HG02884 (cell line): ENCODE measurements at regions not wholly inside any gene's neighbourhood (a gene's known extent, or its start where the extent isn't known, plus 50 kb on each side); places are given as distances from the start of the nearest gene placed in this dataset.
"Not testable (repeated sequence)": the region's sequence is repeated elsewhere in the genome, so short reads cannot be mapped to it uniquely, and the experiment has no call there.

ENCODE experiments used
- ATAC-seq: cut with Tn5 transposase; IDR thresholded peaks from one replicate; pipeline ENCODE4 v1.9.1; 2021; ENCODE audit warnings: mild to moderate bottlenecking, moderate library complexity; ENCODE audit not compliant: unreplicated experiment

DNA sequence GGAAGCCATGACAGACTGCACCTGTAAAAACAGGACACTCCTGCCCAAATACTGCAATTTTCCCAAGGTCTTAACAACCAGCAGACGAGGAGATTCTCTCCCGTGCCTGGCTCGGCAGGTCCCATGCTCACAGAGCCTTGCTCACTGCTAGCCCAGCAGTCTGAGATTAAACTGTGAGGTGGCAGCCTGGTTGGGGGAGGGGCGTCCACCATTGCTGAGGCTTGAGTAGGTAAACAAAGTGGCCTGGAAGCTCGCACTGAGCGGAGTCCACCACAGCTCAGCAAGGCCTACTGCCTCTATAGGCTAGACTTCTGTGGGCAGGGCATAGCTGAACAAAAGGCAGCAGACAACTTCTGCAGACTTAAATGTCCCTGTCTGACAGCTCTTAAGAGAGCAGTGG lies 80.3 kb downstream of the ANXA5 start:
- ATAC-seq: not testable (repeated sequence)

GRCh38 chr4:121614101-121614500 lies 82.7 kb downstream of the ANXA5 start:
- ATAC-seq: no peak

DNA sequence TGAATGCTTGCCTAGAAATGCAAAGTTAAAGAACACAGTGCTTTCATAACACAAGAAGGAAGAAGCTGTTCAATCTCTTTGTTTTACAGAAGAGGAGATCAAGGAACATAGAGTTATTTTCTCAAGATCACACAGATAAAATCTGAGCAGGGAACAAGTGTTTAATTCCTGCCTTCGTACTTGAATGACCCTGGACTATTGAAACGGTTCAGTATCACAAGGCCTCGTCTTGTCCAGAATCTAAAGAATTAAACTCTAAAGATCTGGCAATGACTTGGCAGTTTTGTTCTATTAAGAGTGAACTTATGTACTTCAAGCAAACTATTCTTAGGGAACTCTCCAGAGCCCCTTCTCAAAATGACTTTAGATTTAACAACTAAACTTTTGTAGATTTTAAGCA lies 97.7 kb downstream of the ANXA5 start:
- ATAC-seq: no peak

GRCh38 chr4:121597346-121597934 lies 99.3 kb downstream of the ANXA5 start:
- ATAC-seq: peak; percentile 84

DNA sequence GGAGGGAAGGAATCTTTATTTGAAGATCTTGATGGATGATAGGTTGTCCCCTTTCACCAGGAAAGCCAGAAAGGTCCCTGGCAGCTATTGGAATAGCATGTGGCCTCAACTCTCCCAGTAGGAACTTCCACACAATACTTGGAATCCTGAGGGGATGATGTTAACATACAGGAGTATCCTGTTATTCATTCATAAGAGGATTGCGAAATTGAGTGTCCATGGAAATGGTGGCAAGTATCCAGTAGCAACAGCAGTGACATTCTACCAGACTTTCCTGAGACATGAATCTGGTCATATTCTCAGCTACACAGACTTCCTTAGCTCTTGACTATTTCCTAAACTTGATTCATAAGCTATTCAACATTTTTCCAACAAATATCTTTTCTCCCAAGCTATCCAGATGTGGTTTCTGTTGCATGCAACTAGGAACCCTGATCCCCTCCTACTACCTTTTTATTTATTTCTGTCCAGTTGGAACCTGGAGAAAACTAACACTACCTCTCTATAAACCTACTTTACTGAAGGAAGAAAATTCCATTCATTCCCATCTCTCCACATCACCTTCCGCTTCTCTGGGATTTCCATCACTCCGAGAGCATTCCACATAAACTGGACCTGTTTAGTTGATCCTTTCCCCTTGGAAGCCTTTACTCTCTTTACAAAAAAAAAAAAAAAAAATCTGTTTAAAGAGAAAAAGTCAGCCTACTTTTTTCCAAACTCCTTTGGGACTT lies 101.8 kb downstream of the ANXA5 start:
- no peak for ATAC-seq

GRCh38 chr4:121593760-121594159 lies 103.0 kb downstream of the ANXA5 start:
- no peak for ATAC-seq

GRCh38 chr4:121592257-121592656 lies 104.5 kb downstream of the ANXA5 start:
- not testable (repeated sequence) for ATAC-seq

GRCh38 chr4:121584836-121585235 lies 111.9 kb downstream of the ANXA5 start:
- ATAC-seq: no peak

- ATAC-seq: no peak
Observed at GRCh38 chr4:121583396-121583795, 113.4 kb downstream of the ANXA5 start.

DNA sequence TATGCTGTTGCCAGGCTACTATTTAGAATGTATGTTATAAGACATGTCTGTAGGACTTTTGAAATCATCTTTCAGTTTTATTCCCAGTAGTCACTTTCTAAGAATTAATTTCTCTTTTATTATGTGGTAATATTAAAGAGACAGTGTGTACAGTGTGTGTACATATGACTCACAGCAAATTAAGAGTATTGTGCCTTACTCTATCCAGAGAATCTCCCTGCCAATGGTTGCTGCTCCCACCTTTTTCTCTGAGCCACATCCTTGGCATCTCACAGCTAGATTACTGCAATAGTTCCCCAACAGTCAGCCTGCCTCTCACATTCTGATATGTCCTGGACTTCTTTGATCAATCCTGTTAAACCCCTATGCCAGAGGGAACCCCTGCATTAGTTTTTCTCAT lies 114.5 kb downstream of the ANXA5 start:
- ATAC-seq: no peak

GRCh38 chr4:121575392-121575791 lies 121.4 kb downstream of the ANXA5 start:
- ATAC-seq: not testable (repeated sequence)

DNA sequence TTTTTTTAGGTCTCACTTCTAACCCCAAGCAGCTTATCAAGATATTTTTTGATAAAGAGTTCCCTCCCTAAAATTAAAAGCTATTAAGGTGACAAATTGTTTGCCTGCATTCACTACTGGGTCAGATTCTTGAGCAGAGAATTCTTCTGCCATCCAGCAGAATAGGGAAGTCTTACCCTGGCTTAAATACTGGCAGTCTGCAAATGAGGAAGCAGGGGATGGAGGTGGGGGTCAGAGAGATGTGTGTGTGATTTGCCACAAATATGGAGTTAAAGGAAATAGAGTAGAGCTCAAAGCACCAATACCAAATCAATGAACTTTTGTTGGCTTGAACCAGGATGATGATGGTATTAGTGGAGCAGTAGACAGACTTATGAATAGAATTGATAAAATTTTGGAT lies 122.2 kb downstream of the ANXA5 start:
- no peak for ATAC-seq

DNA sequence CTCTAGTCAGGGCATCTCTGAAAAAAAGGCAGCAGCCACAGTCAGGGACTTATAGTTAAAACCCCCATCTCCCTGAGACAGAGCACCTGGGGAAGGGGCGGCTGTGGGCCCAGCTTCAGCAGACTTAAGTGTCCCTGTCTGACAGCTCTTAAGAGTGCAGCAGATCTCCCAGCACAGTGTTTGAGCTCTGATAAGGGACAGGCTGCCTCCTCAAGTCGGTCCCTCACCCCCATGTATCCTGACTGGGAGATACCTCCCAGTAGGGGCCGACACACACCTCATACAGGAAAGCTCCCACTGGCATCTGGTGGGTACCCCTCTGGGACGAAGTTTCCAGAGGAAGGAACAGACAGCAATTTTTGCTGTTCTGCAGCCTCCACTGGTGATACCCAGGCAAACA lies 129.0 kb downstream of the ANXA5 start:
- no peak for ATAC-seq

- ATAC-seq: no peak
Observed at GRCh38 chr4:121564840-121565375, 131.9 kb downstream of the ANXA5 start.

GRCh38 chr4:121562811-121563210 lies 134.0 kb downstream of the ANXA5 start:
- ATAC-seq: no peak

- ATAC-seq: no peak
Observed at GRCh38 chr4:121555315-121556107, 141.3 kb downstream of the ANXA5 start.

- no peak for ATAC-seq
Observed at GRCh38 chr4:121554382-121554781, 142.4 kb downstream of the ANXA5 start.

- no peak for ATAC-seq
Observed at GRCh38 chr4:121551881-121552280, 144.9 kb downstream of the ANXA5 start.

- no peak for ATAC-seq
Observed at GRCh38 chr4:121551271-121551670, 145.5 kb downstream of the ANXA5 start.

DNA sequence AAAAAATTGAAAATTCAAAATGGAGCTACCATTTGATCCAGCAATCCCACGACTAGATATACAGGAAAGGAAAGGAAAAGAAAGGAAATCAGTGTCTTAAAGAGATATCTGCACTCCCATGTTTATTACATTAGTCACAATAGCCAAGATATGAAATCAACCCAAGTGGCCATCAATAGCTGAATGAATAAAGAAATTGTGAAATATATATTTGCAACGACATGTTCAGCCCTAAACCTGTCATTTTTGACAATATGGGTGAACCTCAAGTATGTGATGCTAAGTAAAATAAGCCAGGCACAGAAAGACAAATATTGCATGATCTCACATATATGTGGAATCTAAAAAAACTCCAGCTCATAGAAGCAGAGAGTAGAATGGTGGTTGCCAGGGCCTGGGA lies 155.1 kb downstream of the ANXA5 start:
- ATAC-seq: no peak

DNA sequence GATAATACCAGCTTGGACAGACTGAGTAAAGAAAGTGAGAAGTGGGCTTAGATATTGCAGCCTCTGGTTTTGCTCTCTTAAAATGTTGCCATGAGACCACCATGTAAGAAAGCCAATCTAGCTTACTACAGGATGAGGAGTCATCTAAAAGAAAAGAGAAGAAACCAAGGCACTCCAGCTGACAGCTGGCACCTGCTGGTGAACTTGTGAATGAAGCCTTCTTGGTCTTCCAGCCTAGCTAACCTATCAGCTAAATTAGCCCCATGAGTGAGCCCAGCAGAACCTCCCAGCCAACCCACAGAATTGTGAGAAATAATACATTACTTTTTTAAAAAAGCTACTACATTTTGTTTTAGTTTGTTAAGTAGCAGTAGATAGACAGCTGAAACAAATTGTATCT lies 154.5 kb upstream of the QRFPR start:
- no peak for ATAC-seq

GRCh38 chr4:121534187-121534586 lies 153.4 kb upstream of the QRFPR start:
- ATAC-seq: no peak
